GM12864 (cell line): ENCODE measurements at regions not wholly inside any gene's neighbourhood (a gene's known extent, or its start where the extent isn't known, plus 50 kb on each side); places are given as distances from the start of the nearest gene placed in this dataset.

ENCODE experiments used
- DNase-seq: peaks from one replicate; pipeline ENCODE4 v3.0.0-alpha.2; 2011; ENCODE audit warnings: low read depth
- H3K4me3 ChIP-seq: 2 replicates; pipeline ENCODE4 v1.5.1; 2011; ENCODE audit warnings: mild to moderate bottlenecking, low read depth, low read length, control low read depth
- TF ChIP-seq, protein P1 (sequence below): IDR thresholded peaks from 2 replicates; pipeline ENCODE4 v1.5.1; 2011; ENCODE audit warnings: low read depth, mild to moderate bottlenecking, moderate library complexity, low read length, control low read depth, inconsistent platforms; ENCODE audit errors: missing control alignments

DNA sequence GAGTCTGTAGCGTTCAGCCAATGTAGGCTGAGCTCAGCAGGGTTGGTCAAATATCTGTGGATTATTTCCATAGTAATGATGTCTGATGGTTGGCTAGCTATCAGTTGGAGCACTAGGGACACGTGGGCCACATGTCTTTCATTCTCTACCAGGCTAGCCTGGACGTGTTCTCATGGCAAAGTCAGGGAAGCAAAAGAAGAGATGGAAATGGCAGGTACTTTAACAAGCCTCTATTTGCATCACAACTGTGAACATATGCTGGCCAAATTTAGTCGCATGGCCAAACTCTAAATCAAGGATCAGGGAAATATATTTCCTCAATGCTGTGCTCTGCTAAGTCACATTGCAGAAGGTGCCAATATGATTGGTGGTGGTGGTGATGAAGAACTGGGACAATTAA lies 371.6 kb upstream of the CHST9 start:
- H3K4me3 ChIP-seq = no peak overlapping the region
- no peak for DNase-seq
- TF ChIP-seq, protein P1, sequence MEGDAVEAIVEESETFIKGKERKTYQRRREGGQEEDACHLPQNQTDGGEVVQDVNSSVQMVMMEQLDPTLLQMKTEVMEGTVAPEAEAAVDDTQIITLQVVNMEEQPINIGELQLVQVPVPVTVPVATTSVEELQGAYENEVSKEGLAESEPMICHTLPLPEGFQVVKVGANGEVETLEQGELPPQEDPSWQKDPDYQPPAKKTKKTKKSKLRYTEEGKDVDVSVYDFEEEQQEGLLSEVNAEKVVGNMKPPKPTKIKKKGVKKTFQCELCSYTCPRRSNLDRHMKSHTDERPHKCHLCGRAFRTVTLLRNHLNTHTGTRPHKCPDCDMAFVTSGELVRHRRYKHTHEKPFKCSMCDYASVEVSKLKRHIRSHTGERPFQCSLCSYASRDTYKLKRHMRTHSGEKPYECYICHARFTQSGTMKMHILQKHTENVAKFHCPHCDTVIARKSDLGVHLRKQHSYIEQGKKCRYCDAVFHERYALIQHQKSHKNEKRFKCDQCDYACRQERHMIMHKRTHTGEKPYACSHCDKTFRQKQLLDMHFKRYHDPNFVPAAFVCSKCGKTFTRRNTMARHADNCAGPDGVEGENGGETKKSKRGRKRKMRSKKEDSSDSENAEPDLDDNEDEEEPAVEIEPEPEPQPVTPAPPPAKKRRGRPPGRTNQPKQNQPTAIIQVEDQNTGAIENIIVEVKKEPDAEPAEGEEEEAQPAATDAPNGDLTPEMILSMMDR = no peak

DNA sequence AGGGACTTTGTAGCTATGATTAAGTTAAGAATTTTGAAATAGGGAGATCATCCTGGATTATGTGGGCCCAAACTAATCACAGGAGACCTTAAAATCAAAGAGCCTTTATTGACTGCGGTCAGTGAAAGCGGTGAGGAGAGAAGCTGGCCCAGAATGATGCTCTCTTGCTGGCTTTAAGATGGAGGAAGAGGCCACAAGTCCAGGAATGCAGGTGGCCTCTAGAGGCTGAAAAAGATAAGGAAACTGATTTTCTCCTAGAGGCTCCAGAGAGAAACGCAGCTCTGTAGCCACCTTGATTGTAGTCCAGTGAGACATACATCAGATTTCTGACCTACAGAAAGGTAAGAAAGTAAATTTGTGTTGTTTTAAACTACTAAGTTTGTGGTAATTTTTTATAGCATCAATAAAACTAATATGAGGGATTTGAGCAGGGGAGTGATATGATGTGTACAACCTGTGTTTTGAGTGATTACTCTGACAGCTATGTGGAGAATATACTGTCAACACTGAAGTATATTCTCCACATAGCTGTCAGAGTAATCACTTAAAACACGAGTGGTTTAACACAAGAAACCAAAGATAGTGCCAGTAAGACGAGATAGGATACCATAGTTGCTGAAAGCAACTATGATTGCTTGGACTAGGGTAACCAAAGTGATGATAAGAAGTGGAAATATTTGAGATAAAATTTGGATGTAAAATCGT lies 364.4 kb upstream of the CHST9 start:
- H3K4me3 ChIP-seq = no peak overlapping the region
- DNase-seq = no peak
- TF ChIP-seq, protein P1 = no peak

GRCh38 chr18:27546991-27547390 lies 361.9 kb upstream of the CHST9 start:
- H3K4me3 ChIP-seq = no peak overlapping the region
- TF ChIP-seq, protein P1 = no peak
- DNase-seq = no peak

DNA sequence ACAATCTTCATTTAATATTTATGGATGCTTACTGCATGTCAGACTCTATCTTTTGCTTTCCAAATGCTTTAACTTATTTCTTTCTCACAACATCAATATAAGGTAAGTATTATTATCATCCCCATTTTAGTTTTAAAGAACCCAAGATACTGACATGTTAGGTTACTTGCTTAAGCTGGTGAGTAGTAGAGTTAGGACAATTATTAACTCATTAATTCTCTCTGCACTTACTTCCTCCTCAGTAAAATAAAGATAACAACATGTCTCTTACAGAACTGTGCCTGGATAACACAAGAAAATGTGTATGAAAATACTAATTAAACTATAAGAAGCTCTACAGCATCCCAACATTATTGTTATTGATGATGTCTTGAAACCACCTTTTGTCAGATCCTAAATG lies 359.1 kb upstream of the CHST9 start:
- TF ChIP-seq, protein P1 = no peak
- DNase-seq = no peak
- H3K4me3 ChIP-seq = no peak overlapping the region

- TF ChIP-seq, protein P1 = no peak
- no peak for DNase-seq
- H3K4me3 ChIP-seq = no peak overlapping the region
Observed at GRCh38 chr18:27541293-27541692, 356.2 kb upstream of the CHST9 start.

DNA sequence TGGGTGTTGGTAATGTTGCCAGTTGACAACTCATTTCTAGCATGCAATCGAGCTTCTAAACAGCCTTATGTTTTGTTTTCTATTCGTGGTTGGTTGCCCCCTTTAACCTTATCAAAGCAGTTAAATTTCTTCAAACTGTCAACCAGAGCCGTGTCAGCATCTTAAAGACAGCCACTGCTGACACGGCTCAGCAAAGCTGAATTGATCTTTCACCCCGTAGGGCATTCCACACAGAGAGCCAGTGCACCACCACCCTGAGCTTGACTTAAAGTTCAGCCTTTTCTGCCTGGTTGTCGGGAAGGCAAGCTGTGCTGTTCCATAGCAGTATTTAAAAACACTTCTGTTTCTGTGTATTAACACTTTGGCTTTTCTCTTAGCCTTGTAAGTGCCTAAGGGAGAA lies 355.0 kb upstream of the CHST9 start:
- TF ChIP-seq, protein P1 = no peak
- no peak for DNase-seq
- no peak overlapping the region for H3K4me3 ChIP-seq

DNA sequence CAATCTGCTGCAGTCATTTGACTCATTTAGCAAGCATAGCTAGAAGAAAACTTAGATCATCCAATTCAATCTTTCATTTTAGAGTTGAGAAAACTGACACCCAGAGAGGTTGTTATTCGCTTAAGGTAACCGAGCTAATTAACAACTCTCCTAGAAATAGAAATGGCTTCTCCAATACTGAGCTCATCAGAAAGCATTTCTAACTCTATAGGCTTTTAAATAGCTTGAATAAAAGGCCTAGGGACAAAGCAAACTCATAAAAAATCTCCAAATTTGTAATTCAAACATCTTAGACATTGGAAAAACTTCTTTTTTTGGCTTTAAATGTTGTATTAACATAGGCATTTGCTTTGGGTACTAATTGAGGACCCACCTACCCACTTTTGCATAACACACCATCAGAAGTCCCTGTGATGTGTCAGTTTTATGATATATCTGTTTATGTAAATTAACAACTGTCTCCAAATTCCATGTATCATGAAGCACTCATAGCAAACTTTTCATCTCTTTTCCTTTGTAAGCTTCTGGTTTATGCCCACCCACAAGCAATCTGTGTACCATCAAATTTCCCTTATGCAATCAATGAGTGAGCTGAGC lies 343.9 kb upstream of the CHST9 start:
- DNase-seq = no peak
- TF ChIP-seq, protein P1 = no peak
- no peak overlapping the region for H3K4me3 ChIP-seq
